ENCODE measurements at regions not wholly inside any gene's neighbourhood (a gene's known extent, or its start where the extent isn't known, plus 50 kb on each side); places are given as distances from the start of the nearest gene placed in this dataset.
"Not testable (repeated sequence)": the region's sequence is repeated elsewhere in the genome, so short reads cannot be mapped to it uniquely, and the experiment has no call there.

- Mint-ChIP-seq H3K4me1 (ENCODE audit: low read depth) (no peaks in the 10 kb centered on the region), H3K9me3 (ENCODE audit: insufficient read depth) (no peaks in the 10 kb centered on the region), H3K36me3 (ENCODE audit: low read depth) (no peaks in the 10 kb centered on the region), H3K27ac (no peak overlapping the region), H3K4me3 (no peak overlapping the region), H3K27me3 (ENCODE audit: low read depth) (peaks cover 2% of the 10 kb centered on the region)
- no peak for DNase-seq
- CTCF ChIA-PET = interaction anchor here (0.6 kb wide), 1 partner anchor 42 kb away, joined by 3 read pairs; no protein-coding TSS in a partner anchor
- ATAC-seq = no peak
- POLR2A ChIA-PET = no interaction called here
These were observed 105.7 kb downstream of the HOXA1 start for GRCh38 chr7:26989897-26990670.

DNA sequence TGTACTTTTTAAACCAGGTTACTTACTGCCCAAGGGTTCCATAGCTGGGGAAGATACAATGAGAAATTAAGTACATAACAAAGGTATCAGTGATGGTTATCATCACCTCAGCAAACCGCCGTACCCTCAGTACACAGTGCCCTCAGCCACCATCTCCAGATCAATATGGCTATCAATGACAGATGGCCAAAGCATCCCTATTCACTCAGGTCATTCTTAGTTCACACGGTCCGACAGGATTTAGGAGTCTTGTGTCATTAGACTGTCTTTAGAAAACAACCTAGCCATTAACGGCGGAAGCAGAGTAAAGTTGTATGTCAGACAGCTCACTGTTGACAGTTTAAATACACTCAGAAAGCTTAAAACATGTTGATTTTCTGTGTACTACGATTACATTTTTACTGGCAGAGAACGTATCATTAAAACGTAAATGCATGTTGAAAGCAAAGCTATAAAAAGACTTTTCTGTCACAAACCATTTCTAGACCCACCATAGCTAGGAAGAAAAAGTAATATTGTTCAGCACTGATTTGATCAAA lies 106.9 kb downstream of the HOXA1 start:
- ChIA-PET POLR2A (no interaction called here), CTCF (no interaction called here)
- Mint-ChIP-seq H3K36me3 (ENCODE audit: low read depth) (no peaks in the 10 kb centered on the region), H3K4me1 (ENCODE audit: low read depth) (no peaks in the 10 kb centered on the region), H3K4me3 (no peak overlapping the region), H3K9me3 (ENCODE audit: insufficient read depth) (no peaks in the 10 kb centered on the region), H3K27me3 (ENCODE audit: low read depth) (peaks cover 2% of the 10 kb centered on the region), H3K27ac (no peak overlapping the region)
- DNase-seq = no peak
- ATAC-seq = no peak

- H3K4me1 Mint-ChIP-seq (ENCODE audit: low read depth) = no peaks in the 10 kb centered on the region
- H3K9me3 Mint-ChIP-seq (ENCODE audit: insufficient read depth) = no peaks in the 10 kb centered on the region
- H3K27me3 Mint-ChIP-seq (ENCODE audit: low read depth) = no peaks in the 10 kb centered on the region
- DNase-seq = no peak
- POLR2A ChIA-PET = no interaction called here
- CTCF ChIA-PET = no interaction called here
- no peak overlapping the region for H3K4me3 Mint-ChIP-seq
- ATAC-seq = no peak
- no peaks in the 10 kb centered on the region for H3K36me3 Mint-ChIP-seq (ENCODE audit: low read depth)
- H3K27ac Mint-ChIP-seq = no peak overlapping the region
These were observed 108.5 kb downstream of the HOXA1 start for GRCh38 chr7:26987338-26987737.

GRCh38 chr7:26978146-26978545 lies 113.8 kb upstream of the SKAP2 start:
- POLR2A ChIA-PET = no interaction called here
- ATAC-seq = no peak

GRCh38 chr7:26976840-26977239 lies 112.5 kb upstream of the SKAP2 start:
- Mint-ChIP-seq H3K27ac (no peak overlapping the region), H3K4me1 (ENCODE audit: low read depth) (no peaks in the 10 kb centered on the region), H3K9me3 (ENCODE audit: insufficient read depth) (peaks cover 4% of the 10 kb centered on the region), H3K36me3 (ENCODE audit: low read depth) (no peaks in the 10 kb centered on the region), H3K27me3 (ENCODE audit: low read depth) (no peaks in the 10 kb centered on the region), H3K4me3 (no peak overlapping the region)
- POLR2A ChIA-PET = no interaction called here
- ATAC-seq (no peak), DNase-seq (no peak)
- CTCF ChIA-PET = no interaction called here

More at GRCh38 chr7:26978146-26978545, 113.8 kb upstream of the SKAP2 start:
- Mint-ChIP-seq H3K4me3 (no peak overlapping the region), H3K9me3 (ENCODE audit: insufficient read depth) (no peaks in the 10 kb centered on the region), H3K27me3 (ENCODE audit: low read depth) (no peaks in the 10 kb centered on the region), H3K4me1 (ENCODE audit: low read depth) (no peaks in the 10 kb centered on the region), H3K36me3 (ENCODE audit: low read depth) (no peaks in the 10 kb centered on the region), H3K27ac (no peak overlapping the region)
- CTCF ChIA-PET = no interaction called here
- no peak for DNase-seq

DNA sequence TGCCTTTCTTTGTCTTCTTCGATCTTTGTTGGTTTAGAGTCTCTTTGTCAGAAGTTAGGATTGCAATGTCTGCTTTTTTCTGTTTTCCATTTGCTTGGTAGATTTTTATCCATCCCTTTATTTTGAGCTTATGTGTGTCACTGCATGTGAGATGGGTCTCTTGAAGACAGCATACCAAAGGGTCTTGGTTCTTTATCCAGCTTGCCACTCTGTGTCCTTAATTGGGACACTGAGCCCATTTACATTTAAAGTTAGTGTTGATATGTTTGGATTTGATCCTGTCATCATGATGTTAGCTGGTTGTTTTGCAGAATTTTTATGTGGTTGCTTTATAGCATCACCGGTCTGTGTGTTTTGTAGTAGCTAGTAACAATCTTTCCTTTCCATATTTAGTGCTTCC lies 107.5 kb upstream of the SKAP2 start:
- H3K27me3 Mint-ChIP-seq (ENCODE audit: low read depth); ATAC-seq: not testable (repeated sequence)

GRCh38 chr7:26965724-26966123 lies 101.3 kb upstream of the SKAP2 start:
- DNase-seq (no peak), ATAC-seq (no peak)
- Mint-ChIP-seq H3K4me3 (no peak overlapping the region), H3K36me3 (ENCODE audit: low read depth) (no peaks in the 10 kb centered on the region), H3K27ac (no peak overlapping the region), H3K4me1 (ENCODE audit: low read depth) (no peaks in the 10 kb centered on the region), H3K27me3 (ENCODE audit: low read depth) (peaks cover 2% of the 10 kb centered on the region), H3K9me3 (ENCODE audit: insufficient read depth) (no peaks in the 10 kb centered on the region)
- POLR2A ChIA-PET = no interaction called here
- CTCF ChIA-PET = no interaction called here

More for the DNA sequence above, 107.5 kb upstream of the SKAP2 start:
- H3K4me1 Mint-ChIP-seq (ENCODE audit: low read depth); H3K4me3 Mint-ChIP-seq; H3K27ac Mint-ChIP-seq; DNase-seq; H3K36me3 Mint-ChIP-seq (ENCODE audit: low read depth); POLR2A ChIA-PET; CTCF ChIA-PET: not testable (repeated sequence)
- peaks cover 10% of the 10 kb centered on the region for H3K9me3 Mint-ChIP-seq (ENCODE audit: insufficient read depth)

- Mint-ChIP-seq H3K27me3 (ENCODE audit: low read depth) (no peaks in the 10 kb centered on the region), H3K27ac (no peak overlapping the region), H3K4me1 (ENCODE audit: low read depth) (no peaks in the 10 kb centered on the region), H3K36me3 (ENCODE audit: low read depth) (no peaks in the 10 kb centered on the region), H3K4me3 (no peak overlapping the region), H3K9me3 (ENCODE audit: insufficient read depth) (no peaks in the 10 kb centered on the region)
- CTCF ChIA-PET = no interaction called here
- DNase-seq (no peak), ATAC-seq (no peak)
- POLR2A ChIA-PET = no interaction called here
These were observed 99.9 kb upstream of the SKAP2 start for GRCh38 chr7:26964156-26964808.

- no peak for DNase-seq
- ChIA-PET POLR2A (no interaction called here), CTCF (no interaction called here)
- H3K36me3 Mint-ChIP-seq (ENCODE audit: low read depth) = no peaks in the 10 kb centered on the region
- H3K9me3 Mint-ChIP-seq (ENCODE audit: insufficient read depth) = no peaks in the 10 kb centered on the region
- H3K27me3 Mint-ChIP-seq (ENCODE audit: low read depth) = no peaks in the 10 kb centered on the region
- H3K27ac Mint-ChIP-seq = no peak overlapping the region
- no peak overlapping the region for H3K4me3 Mint-ChIP-seq
- H3K4me1 Mint-ChIP-seq (ENCODE audit: low read depth) = no peaks in the 10 kb centered on the region
- no peak for ATAC-seq
These were observed 94.9 kb upstream of the SKAP2 start for GRCh38 chr7:26959290-26959689.

DNA sequence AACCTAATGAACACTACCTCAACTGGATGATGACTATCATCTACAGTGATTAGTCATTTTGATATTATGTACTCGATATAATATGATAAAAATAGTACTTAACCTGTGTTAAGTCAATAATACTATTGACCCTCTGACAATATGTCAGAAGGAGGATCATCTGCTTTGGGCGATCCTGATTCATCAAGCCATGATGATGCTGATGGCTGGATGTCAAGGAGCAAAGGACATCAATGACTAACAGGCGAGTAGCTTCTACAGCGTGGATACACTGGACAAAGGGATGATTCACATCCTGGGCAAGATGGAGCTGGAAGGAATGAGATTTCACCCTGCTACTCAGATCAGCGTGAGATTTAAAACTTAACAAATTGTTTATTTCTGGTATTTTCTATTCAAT lies 94.4 kb upstream of the SKAP2 start:
- POLR2A ChIA-PET = no interaction called here
- DNase-seq (no peak), ATAC-seq (no peak)
- CTCF ChIA-PET = no interaction called here
- H3K9me3 Mint-ChIP-seq (ENCODE audit: insufficient read depth) = no peaks in the 10 kb centered on the region
- H3K4me1 Mint-ChIP-seq (ENCODE audit: low read depth) = no peaks in the 10 kb centered on the region
- H3K36me3 Mint-ChIP-seq (ENCODE audit: low read depth) = no peaks in the 10 kb centered on the region
- no peak overlapping the region for H3K27ac Mint-ChIP-seq
- no peak overlapping the region for H3K4me3 Mint-ChIP-seq
- no peaks in the 10 kb centered on the region for H3K27me3 Mint-ChIP-seq (ENCODE audit: low read depth)

DNA sequence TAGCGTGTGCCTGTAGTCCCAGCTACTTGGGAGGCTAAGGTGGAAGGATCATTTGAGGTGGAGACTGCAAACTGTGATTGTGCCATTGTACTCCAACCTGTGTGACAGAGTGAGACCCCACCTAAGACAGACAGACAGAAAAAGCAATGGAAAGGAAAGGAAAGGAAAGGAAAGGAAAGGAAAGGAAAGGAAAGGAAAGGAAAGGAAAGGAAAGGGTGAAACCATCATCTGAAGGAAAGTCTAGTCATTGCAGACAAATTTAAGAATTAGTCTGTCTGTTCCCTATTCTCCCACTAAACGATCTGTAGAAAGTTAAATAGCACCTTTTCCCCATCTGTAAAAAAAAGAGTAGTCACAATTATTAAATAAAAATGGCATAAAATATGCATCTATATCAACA lies 91.1 kb upstream of the SKAP2 start:
- DNase-seq = no peak
- CTCF ChIA-PET = no interaction called here
- Mint-ChIP-seq H3K27ac (no peak overlapping the region), H3K9me3 (ENCODE audit: insufficient read depth) (no peaks in the 10 kb centered on the region), H3K27me3 (ENCODE audit: low read depth) (no peaks in the 10 kb centered on the region), H3K36me3 (ENCODE audit: low read depth) (no peaks in the 10 kb centered on the region), H3K4me3 (no peak overlapping the region), H3K4me1 (ENCODE audit: low read depth) (no peaks in the 10 kb centered on the region)
- POLR2A ChIA-PET = no interaction called here
- no peak for ATAC-seq

DNA sequence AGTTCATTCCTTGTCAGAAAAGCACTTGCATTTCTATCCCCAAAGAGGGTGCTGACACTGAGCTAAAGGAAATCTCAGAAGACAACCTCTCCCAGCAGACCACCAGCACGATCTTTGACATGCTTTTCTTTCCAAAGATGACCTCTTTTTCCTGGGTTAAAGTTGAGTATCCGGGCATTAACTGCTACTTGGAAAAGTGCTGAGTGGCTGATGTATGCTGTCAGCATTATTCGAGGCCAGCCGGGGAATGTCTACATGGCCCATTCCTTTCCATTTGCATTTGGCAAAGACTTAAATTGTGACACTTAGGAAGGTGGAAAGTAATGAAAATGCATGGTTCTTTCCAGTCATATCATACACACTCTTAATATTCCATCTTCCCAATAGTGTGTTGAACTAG lies 90.6 kb upstream of the SKAP2 start:
- POLR2A ChIA-PET = no interaction called here
- Mint-ChIP-seq H3K4me1 (ENCODE audit: low read depth) (no peaks in the 10 kb centered on the region), H3K27ac (no peak overlapping the region), H3K27me3 (ENCODE audit: low read depth) (no peaks in the 10 kb centered on the region), H3K36me3 (ENCODE audit: low read depth) (no peaks in the 10 kb centered on the region), H3K4me3 (no peak overlapping the region), H3K9me3 (ENCODE audit: insufficient read depth) (no peaks in the 10 kb centered on the region)
- CTCF ChIA-PET = no interaction called here
- DNase-seq (no peak), ATAC-seq (no peak)

All from activated CD8-positive, alpha-beta T cell treated with anti-CD3 and anti-CD28 coated beads, Interleukin-2, amount 10 ng/mL, durations not matched to agents 7 days and 5 days (primary cell).